HG03432 (cell line): ENCODE measurements at regions not wholly inside any gene's neighbourhood (a gene's known extent, or its start where the extent isn't known, plus 50 kb on each side); places are given as distances from the start of the nearest gene placed in this dataset.

Experiments used
- ATAC-seq: cut with Tn5 transposase; IDR thresholded peaks from one replicate; pipeline ENCODE4 v1.9.1; 2021; ENCODE audit warnings: mild to moderate bottlenecking, moderate library complexity; ENCODE audit not compliant: unreplicated experiment

DNA sequence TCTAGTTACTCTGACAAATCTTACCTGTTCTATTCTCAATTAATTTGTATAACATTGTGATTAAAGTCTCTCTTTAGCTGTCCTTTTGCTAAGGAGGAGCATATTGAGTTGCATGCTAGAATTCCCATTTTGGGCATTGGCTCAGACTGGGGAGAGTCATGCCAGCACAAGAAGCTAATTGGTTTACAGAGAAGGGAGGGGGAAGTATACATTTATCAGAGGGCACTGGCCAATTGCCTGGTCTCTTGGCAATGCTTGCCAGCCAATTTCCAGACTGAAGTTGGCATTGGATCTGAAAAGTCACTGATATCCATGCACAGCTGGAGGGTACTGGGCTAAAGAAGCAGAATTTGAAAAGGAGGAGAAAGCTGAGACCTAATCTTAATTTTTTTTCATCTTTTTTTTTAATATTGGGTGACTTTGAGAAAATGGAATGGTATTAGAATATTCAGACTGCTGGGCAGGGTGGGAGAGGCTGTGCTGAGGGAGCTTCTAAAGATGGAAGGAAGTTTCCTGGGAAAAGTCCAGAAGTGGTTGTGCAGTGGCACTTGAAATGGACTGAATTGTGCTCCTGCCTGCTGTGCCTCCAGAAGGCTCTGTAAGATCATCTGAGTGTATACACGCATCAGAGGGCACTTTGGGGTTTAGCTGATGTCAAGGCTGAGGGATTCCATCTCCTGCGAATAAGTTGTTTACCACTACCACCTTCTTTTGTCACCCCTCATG lies 365.2 kb upstream of the DPH6 start:
- ATAC-seq = no peak

DNA sequence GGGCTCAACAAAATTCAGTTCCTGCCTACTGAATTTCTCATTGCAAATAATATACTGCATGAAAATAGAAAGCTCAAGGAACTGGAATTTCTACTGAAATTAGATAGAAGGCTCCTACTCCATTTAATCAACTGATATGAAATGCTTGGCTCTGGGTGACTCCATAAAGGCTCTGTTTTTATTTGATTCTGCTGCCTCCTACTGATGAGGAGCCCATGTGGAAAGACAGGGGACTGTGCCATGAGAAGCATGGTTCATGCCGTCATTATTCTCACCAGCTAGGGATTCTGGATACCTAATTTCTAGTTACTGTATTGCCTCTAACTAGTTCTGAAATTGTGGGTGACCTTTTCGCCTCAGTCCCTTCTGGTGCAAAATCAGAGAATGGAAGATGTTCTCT lies 366.2 kb upstream of the DPH6 start:
- no peak for ATAC-seq

DNA sequence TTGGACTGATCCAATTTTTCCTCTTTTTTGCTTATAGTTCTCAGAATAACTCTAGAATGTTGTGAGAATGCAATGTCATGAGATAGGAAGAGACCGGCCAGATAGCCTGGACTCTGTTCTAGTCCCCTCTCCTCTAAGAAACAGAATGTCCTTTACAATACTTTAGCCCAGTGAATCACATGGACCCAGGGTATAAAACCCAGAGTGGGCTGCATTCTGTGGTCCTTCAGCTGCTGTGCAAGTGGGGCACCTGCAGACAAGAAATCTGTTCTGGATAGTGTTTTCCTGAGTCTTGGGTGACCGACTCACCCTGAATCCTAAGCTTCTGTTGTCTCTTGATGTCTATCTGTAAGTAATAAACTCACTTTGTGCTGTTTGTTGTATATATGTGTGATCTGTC lies 368.6 kb upstream of the DPH6 start:
- no peak for ATAC-seq

DNA sequence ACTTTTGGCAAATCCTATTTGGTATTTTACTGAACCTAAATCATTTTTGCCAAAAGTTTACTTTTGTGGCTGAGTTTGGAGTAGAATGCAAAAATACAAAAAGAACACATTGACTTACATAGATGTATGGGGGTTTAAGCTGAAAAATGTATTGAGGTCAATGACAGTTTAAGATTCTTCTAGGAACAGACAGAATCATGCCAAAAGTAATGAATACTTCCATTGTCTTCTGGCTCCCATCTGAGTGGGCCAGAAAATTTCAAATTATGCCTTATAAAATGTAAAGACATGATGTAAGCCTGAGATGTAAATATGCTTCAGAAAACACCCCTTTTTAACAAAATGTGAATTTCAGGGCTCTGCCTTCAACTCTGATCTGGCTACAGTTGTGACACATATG lies 375.1 kb upstream of the DPH6 start:
- no peak for ATAC-seq

DNA sequence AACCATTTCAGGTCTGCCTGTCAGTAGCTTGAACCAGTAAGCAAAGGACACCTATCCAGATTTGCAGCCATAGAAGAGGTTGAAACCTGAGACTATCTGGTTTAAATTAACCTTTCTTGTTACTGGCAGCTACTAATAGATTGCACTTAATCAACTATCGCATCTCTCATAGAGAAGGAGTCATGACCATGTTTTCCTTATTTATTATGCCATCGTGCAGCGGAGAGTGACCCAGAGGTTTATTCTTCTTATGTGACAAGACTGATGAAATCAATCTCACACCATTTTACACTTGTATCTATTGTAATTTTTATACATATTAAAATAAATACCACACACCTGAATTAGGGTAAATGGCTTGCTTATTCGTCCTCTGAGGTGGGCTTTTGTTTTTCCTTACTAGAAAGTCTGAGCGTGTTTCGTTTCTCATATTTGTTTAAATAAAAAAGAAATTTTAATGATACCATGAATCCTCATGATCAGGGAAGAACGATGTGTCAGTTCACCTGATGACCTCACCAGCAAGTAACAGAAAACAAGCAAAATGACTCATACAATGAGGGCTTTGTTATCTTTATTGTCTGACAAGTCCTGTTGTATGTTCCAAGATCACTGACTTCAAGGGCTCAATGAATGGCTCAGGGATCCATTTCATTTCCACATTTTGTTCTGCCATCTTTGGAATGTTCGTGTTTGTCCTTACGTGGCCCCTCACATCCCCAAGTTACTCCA lies 379.5 kb upstream of the DPH6 start:
- no peak for ATAC-seq

DNA sequence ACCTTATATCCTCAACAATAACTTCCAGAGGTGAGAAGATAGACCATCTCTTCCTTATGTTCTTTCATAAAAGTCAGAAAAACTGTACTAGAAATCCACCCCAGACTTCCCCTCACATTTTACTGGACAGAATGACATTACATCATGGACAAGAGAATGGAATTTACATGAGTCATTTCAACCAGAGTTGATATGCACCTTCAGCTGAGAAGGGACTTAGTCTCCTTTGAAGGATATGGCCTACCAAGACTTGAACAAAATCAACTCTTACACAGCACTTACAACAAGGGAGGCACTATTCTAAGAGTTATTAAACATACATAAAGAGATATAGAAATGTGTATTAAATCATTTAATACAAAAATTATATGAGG lies 380.0 kb upstream of the DPH6 start:
- no peak for ATAC-seq

DNA sequence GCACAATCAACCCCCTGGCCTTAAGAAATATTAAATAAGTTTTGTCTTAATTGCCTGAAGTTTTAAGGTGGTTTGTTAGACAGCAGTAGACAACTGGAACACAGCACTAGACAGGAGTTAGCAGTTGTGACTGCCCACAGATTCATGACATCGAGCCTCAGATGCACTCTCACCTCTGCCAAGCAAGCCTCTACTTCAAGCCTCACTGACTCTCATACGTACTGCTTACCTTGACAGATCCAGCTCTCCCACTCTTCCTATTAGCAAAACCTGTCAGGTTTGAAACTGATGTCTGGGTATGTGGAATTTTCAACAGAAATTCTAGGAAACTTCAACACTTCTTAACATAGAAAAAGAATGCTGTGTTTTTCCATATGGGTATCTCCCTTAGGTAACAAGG lies 382.9 kb upstream of the DPH6 start:
- ATAC-seq = no peak

DNA sequence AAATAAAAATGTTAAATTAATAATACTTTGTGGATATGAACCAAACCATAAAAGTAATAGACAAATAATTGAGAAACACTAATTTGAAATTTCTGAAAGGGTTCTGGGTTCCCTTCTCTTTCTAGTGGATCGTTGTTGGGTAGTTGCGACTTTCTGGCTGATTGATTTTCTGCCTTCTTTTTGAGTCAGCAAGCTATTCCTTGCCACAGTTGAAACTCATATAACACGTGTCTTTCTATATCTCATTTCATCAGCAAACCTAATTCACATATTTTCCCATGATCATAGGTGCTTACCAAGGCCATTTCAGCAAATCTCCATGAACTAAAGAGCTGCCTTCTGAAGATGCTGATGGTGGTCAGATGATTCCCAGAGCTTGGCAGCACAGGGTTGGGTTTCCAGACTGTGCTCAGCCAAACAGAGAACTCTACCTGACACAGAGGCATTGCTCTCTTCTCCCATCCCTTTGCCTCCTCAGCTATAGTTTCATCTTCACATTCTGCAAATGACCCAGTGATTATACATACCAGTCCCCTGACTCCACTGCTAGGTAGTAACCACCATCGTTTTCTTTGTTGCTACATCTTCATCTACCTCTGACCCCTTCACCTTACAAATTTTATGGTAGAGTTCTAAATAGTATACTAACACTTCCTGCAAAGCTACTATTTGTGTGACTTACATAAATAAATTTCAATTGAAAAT lies 383.9 kb upstream of the DPH6 start:
- ATAC-seq = peak; percentile 80

DNA sequence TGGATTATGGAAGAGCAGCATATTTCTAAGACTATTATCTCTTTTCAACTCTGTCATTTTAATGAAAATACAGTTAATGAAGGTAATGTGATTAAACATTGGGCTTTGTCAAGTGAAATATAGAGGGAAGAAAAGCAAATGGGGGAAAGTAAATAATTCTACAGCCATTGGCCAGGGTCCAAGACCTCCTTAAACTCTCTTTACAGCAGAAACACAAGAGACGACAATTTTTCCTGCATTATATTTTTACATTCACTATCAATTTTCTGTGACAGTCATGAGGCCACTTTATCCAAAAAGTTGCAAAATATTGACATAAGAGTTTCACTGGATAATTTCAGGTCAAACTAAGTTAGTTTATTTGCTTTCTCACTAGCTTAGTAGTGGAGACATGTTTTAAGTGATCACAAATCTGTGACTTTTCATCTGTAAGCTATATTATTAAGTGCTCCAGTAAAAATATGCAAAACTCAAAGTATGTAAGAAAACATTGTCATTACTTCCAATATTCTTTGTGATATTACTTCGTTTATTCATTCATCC lies 385.9 kb upstream of the DPH6 start:
- no peak for ATAC-seq

DNA sequence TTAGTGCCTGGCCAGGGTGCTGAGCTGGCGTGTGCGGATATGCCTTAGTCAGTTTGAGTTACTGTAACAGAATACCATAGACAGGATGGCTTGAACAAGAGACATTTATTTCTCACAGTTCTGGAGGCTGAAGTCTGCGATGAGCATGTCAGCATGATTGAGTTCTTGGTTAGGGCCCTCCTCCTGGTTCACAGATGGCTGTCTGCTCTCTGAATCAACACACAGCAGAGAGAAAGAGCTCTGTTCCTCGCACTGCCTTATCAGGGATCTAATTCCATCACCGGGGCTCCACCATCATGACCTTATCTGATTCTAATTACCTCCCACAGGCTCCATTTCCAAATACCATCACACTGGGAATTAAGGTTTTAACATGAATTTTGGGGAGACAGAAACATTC lies 386.6 kb upstream of the DPH6 start:
- ATAC-seq = no peak

DNA sequence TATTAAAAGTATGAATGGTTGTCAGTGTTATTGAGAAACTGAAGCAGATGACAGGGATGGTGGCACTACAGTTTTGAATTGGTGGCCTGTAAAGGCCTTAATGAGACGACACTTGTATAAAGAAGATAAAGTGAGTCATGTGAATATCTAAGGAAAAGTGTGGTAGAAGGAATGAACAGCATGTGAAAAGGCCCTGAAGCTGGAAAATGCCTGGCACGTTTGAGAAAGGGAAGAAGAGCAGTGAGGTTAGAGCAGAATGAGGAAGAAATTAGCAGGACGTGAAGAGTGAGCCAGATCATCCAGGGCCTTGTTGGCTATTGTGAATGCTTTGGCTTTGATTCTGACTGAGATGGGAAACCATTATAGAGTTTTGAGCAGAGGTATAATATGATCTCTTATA lies 387.6 kb upstream of the DPH6 start:
- ATAC-seq = no peak

DNA sequence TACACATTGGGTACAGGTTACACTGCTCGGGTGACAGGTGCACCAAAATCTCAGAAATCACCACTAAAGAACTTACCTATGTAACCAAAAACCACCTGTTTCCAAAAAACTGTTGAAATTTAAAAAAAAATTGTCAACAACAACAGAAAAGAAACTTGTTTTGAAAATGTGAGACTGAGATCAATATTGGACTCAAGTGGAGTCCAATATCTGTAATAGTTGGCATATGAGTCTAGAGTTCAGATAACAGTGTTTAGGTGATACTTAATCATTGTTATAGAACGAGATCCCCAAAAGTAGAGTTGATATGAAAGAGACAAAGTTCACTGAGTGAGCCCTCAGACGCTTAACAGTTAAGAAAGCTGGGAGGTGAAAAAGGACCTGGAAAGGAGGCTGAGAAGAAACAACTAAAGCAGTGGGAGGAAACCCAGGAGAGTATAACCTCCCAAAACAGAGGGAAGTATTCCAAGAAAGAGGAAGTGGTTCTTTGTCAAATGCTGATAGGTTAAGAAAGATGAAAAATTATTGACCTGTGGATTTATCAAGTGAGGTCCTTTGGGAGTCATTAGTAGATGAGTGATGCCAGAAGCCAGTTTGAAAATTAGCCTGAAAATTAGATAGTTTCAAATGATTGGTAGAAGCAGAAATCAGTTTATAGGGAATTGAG lies 388.6 kb upstream of the DPH6 start:
- ATAC-seq = no peak

DNA sequence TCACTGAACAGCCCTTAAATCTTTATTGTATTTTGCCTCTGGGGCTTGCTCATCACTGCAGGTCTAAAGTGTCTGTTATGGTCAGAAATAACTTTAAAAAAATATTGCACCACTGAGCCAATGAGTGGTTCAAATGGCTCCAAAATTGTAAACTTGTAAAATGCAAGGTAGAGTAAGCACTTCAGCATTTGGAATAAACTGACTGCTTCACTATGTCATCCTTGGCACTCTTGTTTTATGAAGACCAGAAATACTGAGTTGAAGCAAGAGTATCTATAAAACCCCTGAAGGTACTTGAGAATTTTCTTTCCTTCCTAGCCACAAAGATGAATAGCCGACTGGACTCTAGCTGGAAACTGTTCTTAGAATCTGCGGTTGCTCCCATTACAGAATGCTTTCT lies 390.3 kb upstream of the DPH6 start:
- ATAC-seq = no peak

DNA sequence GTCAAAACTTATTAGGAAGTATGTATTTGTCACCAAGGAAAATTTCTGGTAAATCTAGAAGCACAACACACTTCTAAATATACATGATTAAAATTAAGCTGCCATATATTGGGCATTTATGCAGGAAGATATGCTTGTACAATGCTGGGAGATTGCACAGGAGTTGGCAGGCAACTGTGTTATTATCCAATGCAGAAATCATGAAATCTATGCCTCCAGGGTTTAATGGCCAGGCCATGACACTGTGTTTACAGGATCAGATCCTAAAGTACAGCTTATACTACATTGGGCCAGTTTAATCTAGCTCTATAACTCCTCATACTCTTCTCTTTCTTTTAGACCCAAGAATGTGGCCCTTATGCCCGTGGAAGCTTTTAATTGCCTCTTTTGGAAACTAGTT lies 391.4 kb upstream of the DPH6 start:
- no peak for ATAC-seq

DNA sequence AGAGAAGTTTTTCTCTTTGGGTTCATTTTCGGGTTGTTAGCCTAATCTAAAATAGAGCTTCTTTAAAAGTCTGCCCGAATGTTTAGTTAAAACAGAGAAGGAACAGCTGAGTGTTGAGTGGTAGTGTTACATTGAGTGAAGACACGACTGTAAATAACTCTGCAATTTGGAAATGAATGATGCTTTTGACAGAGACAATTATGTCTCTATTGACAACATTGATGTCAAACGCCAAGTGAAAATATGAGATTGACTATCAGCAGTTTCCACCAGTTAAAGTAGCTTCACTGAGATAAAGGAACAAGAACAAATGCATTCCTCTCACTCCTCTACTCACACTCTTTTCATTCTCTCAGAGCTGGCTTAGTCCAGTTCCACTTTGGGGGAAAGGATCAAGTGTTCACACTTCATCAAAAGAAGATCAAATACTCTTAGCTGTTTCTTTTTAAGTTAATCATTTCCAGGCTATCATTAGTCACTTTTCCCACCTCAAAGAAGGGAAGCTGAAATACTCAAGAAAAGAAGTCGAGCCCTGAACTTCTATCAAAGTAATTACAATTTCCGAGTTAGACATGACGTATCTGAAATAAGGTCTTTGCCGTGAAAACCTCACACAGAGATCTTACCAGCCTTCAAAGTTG lies 399.1 kb upstream of the DPH6 start:
- no peak for ATAC-seq

DNA sequence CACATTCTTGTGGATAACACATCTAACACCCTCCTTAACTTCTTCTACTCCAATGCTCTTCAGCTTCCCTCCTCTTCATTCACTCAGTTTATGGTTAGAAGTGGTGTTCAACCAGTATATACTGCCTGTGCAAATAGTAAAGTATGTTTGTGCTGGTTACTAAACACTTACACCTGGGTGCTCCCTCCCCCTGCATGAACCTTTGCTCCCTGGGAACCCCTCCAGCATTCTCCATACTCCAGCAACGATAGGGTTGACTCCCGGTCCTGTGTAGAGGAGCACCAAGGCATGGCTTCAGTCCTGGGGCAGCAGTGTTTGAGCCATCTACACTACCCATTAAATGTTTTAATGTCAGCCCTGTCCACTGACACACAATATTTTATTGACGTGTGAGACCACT lies 407.5 kb upstream of the DPH6 start:
- ATAC-seq = no peak

DNA sequence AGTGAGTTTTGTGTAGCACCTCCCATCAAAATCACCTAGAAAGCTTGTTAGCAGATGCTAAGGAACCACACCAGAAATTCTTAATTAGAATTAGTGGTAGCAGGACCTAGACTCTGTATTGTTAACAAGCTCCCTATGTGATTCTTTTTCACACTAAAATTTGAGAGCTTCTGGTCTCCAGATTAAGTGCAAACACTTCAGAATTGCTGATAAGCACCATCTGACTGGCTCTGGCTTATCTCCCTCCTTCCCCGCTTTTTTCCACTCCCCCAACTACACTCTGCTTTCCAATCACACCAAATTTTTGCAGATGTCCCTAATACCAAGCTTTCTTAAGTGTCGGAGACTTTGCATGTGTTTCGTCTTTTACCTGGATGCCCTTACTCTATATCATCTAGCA lies 410.1 kb upstream of the DPH6 start:
- no peak for ATAC-seq

DNA sequence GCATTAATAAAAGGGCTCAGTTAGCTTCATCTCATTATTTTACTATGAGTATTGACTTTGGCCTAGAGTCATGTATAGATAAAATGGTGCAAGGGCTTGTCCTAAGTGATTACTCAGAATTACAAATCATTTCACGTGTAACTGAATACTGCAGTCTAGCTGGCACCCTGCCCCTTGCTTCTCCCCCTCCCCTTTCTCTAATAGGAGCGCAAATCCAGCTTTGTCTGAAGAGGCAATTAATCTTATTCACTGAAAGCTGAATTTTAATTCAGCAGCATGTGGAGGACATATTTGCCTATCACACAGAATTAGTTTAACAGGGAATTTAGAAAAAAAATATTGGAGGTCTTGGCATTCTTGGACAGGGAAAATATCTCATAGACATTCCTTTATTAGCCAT lies 412.1 kb upstream of the DPH6 start:
- ATAC-seq = no peak

DNA sequence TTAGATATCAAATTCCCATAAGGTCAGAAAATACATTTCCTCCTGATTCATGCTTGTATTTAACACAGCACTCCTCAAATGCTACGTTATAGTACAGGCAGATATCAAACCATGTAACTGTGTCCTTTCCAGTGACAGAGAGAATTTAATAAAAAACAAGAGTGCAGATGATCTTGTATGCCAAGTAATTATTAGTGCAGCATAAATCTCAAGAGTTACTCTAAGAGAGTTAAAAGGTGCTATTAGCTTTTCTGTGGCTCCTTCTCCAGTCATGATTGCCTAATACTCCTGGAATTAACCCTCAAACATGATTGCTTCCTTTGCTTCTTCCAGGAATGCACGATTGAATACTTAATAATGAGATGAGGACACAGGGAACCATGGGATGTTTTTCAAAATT lies 413.0 kb upstream of the DPH6 start:
- no peak for ATAC-seq

DNA sequence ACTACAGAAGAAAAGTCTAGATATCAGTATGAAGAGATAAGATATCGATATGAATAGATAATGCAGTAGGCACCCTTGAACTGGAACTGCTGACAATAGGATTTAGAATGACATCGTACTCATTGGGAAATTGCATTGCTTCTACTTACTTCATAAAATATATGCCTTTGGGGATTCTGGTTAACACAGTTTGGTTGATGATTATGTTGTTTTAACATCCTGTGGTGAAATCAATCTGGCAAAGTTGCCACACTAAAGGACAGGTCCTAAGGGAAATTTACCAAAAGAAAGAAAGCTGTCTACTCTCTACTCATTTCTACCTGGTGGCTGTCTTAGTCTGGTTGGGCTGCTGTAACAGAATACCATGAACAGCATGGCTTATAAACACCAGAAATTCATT lies 417.4 kb upstream of the DPH6 start:
- ATAC-seq = no peak

DNA sequence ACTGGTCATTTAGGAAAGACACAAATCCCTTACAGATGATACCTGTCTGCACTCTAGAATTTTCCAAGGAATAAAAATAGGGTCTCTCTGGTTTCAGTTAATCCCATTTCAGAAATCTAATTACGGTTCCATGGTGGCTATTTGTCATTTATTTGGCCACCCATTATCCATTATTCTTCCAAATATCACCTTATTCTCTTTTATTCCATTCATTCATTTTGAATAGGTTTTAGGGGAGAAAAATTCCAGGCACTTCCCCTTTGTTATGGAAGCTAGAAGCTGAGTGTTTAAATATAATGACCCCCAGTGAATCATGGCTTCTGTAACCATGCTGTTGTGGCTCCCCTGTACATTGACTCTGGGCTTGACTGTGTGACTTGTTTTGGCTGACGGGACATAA lies 420.8 kb upstream of the DPH6 start:
- no peak for ATAC-seq
